Activated T-helper 1 cell treated with Interleukin-2 at 50 U/mL for 16 hours (primary cell): ENCODE measurements at regions not wholly inside any gene's neighbourhood (a gene's known extent, or its start where the extent isn't known, plus 50 kb on each side); places are given as distances from the start of the nearest gene placed in this dataset.
"Not testable (repeated sequence)": the region's sequence is repeated elsewhere in the genome, so short reads cannot be mapped to it uniquely, and the experiment has no call there.

Experiments used
- DNase-seq: peaks from one replicate; pipeline ENCODE4 v3.0.0-alpha.2; 2020; ENCODE audit warnings: low read depth

DNA sequence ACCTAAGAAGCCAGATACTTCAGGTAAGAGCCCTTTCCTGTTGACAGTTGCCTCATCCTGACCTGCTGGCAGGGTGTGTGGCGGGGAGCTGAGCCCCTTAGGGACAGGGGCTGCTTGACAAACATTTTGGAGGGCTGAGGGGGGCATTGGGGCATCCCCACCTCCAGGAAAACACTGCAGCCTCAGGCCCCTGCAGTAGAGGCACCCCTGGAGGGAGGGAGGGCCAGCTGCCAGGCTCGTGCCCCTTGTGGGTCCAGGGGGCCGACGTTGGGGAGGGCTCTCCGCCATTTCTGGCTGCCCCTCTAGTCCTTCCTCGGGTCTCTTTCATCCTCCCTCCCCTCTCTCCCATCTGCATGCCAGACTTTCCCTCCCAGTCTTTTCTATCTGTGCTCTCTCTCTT is 177.3 kb downstream of the RPS24 start:
- no peak for DNase-seq

DNA sequence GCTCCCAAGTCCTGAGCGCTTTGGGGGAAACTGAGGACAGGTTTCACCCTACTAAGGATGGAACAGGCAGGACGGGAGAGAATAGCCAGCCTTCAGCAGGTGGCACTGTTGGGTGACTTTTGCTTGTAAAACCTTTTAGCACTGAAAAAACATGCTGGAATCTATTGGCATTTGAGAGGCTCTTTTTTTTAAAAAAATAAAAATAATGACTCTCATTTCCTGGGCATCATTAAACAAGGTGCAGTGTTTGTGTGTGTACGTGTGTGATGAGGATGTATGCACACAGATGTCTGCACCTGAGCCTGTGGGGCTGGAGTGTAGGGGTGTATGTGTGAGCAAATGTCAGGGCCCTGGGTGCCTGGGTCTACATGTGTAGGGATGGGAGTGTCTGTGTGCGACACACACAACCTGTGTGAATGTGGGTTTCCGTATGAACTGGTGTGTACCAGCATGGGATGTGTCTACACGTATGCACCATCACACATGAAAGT is 177.9 kb downstream of the RPS24 start:
- no peak for DNase-seq

DNA sequence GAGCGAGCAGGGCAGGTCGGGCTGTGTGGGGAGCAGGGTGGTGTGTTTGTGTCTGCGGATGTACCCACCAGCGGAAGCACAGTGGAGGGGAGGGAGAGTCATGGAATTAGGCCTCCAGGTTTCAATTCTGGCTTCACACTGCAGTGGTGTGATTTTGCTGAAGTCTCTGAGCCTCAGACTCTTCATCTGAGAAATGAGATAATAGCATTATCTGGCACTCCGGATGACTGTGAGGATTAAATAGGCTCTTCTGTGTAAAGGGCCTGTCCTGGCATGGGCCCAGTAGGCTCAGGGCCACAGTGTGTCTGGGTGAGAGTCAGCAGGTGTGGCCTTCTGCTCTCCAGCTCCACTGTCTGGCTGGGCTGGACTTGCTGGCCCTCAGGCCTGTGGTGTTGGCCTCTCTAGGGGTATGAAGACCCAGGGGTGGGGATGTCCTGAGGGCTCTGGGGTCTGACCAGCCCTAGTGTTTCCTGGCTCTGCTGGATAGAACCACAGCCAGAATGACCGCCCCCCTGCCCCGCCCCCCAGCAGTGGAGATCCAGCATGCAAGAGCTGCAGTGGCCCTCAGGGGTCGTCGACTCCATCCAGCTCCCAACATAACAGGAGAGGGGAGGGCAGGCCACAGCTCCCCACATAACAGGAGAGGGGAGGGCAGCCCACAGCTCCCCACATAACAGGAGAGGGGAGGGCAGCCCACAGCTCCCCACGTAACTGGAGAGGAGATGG is 178.6 kb downstream of the RPS24 start:
- no peak for DNase-seq

DNA sequence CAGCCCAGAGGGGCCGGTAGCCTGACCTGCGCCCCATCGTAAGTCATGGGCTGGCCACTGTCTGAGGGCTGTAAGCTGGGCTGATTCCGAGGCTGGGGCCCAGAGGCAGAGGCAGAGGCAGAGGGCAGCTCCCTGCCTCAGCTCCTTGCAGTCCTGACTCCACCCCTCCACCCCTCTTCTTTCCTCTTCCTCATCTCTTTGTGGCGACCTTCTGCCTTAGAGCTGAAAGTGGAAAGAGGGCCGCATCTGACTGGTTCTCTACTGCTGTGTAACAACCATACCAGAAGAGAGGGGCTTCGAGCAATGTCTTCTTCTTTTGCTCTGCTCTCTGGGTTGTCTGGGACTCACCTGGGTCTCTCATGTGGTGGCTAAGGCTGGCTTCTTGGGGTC is 179.1 kb downstream of the RPS24 start:
- no peak for DNase-seq

DNA sequence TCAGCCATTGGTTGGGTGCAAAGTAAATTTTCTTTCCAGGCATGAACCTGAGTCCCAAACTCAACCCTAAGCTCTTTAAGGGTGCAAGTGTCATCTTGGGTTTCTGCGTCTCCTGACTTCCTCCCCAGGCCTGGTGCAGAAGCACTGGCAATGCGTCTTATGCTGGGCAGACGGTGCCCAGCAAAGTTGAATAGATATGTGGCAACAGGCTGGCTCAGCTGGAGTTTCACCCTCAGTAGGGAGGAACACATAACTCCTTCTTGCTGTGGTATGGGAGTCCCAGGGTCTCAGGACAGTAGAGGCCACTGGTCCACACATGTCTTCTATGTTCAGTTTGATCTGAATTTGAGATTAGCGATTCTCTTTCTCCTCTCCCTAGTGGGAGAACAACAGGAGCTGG is 181.3 kb downstream of the RPS24 start:
- DNase-seq: no peak

DNA sequence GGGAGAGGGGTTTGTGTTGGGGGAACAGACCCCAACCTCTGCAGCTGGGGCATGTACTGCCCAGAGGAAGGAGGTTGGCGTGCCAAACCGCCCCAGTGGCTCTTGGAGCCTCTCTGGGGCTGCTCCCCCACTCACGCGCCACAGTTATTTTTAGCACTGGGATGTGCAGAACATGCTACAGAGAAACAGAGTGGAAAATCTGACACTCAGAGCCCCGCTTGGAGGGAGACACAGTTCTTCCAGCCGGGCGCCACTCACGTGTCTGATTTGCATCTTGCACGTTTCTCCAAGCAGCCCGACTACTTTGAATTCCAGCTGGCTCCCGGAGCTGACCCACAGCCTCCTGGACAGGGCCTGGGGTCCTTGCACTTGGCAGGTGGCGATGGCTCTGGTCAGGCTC is 182.0 kb downstream of the RPS24 start:
- no peak for DNase-seq

DNA sequence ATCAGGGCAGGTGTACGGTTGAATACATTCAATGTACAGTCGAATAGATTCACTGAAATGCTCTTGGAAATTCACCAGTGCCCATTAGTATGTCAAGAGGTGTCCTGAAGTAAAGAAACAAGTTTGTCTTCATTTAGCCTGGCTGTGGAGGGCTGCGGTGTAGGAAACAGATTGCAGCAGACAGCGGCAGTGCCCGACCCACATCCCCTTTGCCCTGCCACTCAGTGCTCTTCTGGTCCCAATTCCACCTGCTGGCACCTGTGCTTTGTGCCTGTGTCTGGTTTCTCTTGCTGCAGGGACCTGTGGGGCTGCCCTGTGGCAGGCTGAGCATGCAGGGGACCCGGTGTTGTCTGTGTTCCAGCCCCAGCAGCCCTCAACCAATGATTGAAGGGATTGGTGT is 183.7 kb downstream of the RPS24 start:
- no peak for DNase-seq

DNA sequence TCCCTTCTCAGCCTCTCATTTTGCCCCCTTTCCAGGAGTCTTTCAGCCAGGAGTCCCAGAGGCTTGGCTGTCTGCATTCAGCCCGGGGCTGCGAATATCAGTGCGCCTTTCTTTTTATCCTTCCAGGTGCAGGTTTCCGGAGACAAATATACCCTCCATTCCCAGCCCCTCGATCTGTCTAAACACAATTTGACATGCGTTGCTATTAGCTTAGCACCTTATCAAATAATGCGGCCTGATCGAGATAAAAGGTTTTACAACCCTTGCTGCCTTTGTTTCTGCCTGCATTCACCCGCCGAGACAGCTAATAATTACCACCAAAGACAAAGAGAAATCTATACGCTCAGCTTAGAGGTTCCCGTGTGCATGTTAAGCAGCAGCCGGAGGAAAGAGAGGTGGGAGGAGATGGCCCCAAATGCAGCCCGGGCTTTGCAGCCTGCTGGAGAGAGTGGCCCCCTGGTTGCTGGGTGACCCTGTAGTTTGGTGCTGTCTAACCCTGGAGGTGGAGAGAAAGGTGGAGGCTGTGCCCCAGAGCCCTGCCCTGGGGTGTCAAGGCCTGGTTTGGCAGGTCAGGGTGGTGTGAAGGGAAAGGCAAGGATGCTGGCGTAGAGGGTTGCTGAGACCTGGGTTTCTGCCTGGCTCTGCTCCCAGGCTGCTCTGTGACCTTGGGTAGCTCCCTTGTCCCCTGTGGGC is 185.3 kb downstream of the RPS24 start:
- DNase-seq: no peak

DNA sequence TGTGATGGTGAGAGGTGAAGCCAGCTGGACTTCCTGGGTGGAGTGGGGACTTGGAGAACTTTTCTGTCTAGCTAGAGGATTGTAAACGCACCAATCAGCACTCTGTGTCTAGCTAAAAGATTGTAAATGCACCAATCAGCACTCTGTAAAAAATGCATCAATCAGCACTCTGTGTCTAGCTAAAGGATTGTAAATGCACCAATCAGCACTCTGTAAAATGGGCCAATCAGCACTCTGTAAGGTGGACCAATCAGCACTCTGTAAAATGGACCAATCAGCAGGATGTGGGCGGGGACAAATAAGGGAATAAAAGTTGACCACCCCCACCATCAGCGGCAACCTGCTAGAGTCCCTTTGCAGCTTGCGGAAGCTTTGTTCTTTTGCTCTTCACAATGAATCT is 185.9 kb downstream of the RPS24 start:
- DNase-seq: not testable (repeated sequence)

DNA sequence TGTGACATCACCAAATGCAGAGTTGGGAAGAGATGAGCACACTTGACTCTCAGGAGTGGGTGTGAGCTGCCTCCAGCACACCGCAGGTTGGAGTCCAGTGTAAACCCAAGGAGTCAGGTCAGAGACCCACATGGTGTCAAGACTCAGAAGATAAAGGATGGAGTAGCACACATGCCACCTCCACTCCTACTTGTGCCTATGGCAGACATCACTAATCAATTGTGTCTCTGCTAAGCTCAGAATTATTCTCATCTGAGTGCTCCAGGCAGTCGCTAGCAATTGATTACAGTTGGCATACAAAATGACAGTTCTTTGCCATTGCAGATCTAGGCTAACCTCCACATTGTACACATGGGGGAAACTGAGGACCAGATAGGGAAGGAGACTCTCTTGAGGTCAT is 187.1 kb downstream of the RPS24 start:
- DNase-seq: no peak

DNA sequence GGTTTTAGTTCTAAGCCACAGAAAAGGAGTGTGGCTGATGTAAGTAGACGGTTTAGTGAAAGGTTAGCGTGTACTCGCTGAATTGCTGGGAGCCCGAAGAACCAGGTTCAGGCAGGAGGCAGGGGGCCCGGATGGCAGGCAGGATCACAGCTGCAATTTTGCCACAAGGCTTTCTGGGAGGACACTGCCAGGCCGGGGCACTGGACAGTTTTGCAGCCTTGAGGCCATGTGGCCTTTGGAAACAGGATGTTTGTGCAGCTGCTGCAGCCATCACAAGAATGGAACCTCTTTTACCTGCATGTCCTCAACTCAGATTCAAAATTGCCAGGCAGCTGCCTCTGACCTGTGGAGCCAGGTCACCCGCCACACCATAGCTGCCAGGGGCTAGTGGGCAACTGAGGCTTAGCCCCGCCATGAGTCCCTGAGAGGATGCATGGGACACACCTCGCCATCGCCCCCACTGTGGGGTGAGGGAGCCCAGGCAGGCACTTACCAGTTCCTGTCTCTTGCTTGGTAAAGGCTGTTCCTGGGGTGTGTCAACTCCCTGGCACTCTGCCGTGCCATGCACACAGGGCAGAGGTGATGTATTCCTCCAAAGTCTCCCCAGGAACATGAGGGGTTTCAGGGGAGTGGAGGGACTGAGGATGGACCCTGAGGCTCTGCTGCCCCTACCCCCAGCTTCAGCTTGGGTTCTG is 188.6 kb downstream of the RPS24 start:
- DNase-seq: no peak

DNA sequence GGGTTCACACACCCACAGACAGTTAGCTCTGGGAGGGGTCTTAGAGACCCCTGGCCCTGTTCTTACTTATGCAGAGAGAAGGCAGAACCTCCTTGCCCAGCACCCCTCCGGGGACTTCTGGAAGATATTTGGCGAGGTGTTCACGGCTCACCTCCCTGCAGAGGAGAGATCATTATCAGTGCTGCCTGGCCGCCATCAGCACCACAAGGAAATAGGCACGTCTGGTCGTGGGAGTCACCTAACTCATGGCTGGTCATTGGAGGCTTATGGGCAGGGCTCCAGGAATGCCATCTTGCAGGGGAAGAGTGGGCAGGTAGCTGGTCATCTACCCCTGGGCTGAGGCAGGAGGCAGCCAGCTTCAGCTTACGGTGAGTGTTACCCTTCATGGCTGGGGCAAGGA is 189.4 kb downstream of the RPS24 start:
- DNase-seq: no peak

DNA sequence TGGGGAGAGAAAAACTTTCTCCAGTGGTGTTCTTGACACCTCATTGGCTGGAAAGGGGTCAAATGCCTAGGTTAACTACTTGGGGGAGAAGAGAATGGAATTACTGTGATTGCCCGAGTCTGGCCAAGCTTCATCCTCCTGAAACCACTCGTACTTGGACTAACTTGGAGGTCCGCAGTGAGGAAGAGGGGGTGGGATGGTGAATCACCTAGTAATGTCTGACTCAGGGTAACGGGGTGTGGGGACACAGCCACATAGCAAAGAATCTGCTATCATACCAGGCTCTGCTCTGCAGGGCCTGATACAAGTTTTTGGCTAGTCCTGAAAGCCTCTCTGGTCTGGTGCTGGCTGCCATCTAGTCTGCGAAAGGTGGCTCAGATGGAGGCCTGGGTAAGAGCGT is 190.9 kb downstream of the RPS24 start:
- no peak for DNase-seq

DNA sequence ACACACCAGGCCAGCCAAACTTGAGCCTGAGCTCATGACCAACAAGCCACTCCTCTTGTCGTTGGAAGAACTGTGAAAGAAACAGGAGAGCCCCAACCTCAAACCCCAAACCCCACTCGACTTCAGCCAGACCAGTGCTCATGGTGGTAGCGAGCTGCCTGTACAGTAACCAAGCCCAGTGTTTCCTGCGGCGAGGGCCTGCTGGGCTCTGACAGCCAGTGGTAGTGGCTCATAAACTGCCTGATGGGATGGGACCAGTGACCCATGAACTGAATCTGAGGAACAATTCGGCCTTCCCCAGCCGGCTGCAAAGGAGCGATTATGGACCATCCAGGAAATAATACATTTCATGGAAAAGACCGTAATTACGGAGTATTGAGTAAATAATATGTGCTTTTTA is 191.9 kb downstream of the RPS24 start:
- DNase-seq: no peak

DNA sequence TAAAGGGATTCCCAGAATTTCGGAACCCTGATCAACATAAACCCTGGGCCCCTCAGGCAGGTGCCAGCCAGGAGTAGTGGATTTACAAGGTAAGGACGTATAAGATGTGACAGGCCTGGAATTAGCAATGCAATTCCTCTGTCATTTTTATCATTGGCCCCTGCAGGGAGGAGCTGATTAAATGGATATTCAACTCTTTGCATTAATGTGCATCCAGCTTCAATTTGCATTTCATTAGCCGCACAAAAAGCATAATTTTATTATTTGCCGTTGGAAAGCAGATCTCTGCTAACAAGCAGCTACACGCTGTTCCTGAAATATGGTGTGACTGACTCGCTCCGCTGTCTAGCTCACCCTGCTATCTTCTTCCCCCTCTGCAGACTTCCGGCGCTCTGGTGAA is 195.8 kb downstream of the RPS24 start:
- no peak for DNase-seq

DNA sequence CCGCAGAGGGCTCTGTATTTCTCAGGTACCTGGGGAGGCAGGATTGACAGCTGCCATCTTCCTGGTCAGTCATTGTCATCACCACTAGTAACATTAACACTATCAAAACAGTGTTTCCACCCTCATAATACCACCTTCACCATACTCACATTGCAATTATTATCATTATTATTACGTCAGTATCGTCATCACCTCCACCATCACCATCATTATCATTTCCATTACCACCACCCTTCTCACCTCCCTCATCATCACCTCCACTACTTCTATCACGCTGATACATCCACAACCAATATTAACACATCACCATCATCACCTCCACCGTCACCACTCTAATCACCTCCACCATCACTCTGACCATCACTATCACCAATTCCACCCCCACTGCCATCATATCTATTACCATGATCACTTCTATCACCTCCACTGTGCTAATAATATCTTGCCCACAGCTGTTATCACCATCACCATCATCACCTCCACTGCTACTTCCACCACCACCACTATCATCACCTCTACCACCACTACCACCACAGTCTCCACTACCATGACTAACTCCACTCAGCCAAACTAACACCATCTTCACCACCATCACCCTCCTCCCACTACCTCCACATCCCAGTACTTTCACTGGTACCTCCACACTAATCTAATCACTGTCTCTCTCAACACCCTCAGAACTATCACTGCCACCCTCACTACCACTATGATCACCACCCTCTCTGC is 196.4 kb downstream of the RPS24 start:
- DNase-seq: no peak

DNA sequence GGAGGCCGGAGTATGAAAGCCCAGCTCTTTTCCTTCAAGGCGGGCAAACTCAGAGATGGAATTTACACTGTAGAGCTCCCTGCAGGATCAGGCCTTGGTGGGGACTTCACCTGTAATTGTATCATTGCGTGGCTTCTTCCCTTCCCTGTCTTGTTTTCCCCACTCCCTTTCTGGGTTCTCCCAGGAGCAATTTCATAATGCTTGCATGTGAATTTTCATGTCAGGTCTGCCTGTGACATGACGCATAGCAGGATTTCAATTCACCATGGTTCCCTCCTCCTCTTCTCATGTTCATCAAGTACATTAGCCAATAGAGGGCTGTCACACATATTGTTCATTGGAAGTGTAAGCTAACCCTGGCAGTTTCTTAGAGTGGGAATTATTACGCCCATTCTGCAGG is 197.7 kb downstream of the RPS24 start:
- no peak for DNase-seq

DNA sequence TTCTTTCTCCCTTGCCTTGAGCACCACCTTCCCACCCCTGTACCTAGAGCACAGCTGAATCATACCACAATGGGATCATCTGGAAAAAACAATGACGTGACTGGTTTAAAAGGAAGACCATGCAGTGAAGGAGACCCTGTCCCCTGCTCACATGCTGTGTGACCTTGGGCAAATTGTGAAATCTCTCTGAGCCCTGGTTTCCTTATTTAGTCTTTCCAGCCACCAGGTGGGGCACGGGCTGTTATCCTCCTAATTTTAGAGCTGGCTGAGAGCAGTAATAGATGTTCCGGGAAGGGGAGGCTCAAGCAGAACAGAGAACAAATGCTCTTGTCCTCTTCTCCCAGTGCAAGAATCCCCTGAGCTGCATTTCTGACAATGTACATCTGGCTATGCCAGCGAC is 198.3 kb downstream of the RPS24 start:
- no peak for DNase-seq

DNA sequence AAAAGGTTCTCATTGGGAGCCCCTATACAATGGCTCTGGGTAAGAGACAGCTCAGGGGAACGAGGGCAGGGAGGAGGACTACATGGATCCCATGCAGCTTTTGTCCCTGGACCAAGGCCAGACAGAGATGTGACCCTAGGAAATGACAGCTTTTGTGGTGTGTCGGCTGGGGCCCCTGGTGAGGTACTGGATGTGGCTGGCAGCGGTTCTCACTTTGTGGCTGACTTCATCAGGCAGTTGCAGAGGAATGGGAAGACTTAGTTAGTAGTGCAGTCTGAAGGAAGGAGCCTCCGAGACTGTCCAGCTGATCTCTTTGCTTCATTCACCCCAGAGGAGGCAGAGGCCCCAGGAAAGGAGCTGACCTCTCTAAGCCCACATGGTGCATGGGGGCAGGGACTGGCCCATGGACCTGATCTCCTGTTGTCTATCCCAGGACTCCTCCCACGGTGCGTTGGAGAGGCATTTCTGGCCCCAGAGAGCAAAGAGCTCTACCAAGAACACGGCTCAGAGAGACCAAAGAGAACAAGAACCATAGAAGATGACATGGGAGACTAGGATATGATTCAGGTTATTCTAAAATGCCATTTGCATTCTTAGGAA is 202.9 kb downstream of the RPS24 start:
- no peak for DNase-seq

DNA sequence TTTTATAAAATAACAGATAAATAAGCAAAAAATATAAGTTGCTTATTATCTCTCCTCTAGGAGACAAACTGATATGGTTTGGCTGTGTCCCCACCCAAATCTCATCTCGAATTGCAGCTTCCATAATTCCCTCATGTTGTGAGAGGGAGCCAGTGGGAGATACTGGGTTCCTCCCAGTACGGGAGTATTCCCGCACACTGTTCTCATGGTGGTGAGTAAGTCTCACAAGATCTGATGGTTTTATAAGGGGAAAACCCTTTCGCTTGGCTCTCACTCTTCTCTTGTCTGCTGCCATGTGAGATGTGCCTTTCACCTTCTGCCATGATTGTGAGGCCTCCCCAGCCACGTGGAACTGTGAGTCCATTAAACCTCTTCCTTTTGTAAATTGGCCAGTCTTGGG is 204.3 kb downstream of the RPS24 start:
- not testable (repeated sequence) for DNase-seq

DNA sequence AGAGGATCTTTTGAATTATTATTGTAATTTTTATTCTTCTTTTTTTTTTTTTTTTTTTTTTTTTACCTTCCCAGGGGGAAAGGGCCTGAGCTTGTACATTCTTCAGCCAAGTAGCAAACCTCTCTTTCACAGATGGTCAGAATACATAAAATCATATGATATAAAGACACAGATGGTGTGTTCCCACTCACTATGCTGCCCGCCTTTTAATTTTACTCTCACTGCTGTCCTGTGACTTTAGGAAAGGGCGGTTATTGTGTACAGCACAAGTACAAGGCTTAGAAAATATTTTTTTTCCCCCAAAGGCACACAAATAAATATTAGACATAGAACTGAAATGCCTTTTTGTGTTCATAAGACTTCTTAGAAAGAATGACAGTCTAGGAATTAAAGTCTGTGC is 213.6 kb downstream of the RPS24 start:
- no peak for DNase-seq

DNA sequence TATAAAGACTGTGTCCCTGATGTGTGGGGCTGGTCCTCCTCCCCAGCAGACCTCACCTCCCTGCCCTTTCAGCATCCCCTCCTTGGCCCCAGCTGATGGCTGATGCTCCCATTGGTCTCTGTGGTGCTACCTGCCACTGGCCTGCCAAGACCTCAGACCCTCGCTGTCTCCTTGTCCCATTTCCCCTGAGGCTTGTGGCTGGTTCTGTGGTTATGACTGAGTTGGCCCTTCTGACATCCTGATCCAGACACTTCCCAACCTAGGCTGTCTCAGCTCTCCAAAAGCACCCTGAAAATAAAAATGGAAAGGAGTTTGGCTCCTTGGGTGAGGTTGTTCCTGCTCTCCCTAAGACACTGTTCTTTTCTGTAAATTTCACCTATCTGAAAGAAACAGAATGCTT is 214.2 kb downstream of the RPS24 start:
- DNase-seq: no peak
